ENCODE measurements at regions not wholly inside any gene's neighbourhood (a gene's known extent, or its start where the extent isn't known, plus 50 kb on each side); places are given as distances from the start of the nearest gene placed in this dataset.
A peak's percentile ranks its signal among the peaks of the same experiment; 100 is the strongest.

DNA sequence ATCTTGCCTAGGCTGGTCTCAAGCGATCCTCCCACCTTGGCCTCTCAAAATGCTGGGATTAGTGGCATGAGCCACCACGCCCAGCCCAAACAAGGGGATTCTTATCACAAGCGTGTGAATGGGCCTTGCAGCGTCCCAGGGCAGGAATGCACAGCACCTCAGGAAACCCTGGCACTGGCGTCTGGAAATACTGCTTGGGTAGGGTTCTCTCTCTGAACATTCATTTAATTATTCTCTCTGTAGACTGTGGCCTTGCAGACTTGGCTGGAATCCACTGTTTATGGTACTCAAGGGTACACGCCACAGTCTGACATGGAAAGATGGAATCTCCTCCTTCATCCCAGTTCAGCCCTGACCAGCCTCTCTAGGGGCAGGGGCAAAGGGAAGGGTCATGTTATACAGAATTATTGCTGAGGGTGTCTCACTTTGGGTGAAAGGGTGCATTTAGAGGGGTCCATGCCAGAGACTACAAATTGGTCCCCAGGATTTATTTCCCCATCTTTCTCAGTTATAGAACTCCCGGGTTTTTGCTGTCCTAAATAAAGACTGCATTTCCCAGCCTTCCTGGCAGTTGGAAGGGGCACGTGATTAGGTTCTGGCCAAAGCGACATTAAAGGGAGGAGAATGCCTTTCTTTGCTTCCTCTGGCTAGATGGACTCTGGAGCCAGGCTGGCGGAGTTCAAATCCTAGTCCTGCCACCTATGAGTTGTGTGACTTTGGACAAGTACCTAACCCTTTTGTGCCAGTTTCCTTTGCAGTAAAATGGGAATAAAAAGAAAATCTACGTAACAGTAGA lies 147.2 kb upstream of the HAAO start:
- H3K9me3 Mint-ChIP-seq (ENCODE audit: low read depth): no peaks in the 10 kb centered on the region

DNA sequence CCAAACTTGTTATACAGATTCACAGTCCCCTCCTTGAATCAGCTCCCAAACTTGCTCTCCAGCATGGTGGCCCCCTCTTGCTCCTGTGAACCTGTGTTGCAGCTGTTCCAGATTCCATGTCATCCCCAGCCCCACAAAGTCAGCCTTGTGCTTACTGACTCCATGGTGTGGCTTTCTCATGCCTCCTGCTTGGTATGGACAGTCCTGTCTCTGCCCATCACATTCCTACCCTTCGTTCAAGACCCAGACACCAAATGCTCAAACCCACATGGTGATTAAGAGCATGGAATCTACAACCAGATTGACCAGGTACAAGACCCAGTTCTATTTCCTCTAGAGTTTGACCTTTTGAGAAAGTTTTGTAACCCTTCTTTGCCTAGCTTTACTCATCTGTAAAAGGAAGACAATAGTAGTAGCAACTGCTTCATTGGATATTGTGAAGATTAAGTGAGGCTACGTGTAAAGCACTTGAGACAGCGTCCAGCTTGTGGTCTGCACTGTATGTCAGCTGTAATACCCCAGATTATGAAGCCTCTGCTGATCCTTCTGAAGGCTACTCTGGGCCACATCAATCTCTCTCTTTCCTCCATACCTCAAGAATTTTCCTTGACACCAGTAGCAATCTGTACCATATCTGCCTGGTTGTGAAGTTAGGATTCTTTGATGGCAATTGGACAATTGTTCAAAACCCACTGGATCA lies 146.4 kb upstream of the HAAO start:
- no peak for DNase-seq (ENCODE audit: low spot score)
- no peaks in the 10 kb centered on the region for H3K27me3 Mint-ChIP-seq (ENCODE audit: low read depth)
- no peaks in the 10 kb centered on the region for H3K9me3 Mint-ChIP-seq (ENCODE audit: low read depth)
- H3K27ac Mint-ChIP-seq (ENCODE audit: unreplicated experiment): no peak overlapping the region
- H3K4me3 Mint-ChIP-seq (ENCODE audit: unreplicated experiment): no peak overlapping the region
- peaks cover 27% of the 10 kb centered on the region for H3K4me1 Mint-ChIP-seq (ENCODE audit: low read depth)
- TF ChIP-seq, protein P1, sequence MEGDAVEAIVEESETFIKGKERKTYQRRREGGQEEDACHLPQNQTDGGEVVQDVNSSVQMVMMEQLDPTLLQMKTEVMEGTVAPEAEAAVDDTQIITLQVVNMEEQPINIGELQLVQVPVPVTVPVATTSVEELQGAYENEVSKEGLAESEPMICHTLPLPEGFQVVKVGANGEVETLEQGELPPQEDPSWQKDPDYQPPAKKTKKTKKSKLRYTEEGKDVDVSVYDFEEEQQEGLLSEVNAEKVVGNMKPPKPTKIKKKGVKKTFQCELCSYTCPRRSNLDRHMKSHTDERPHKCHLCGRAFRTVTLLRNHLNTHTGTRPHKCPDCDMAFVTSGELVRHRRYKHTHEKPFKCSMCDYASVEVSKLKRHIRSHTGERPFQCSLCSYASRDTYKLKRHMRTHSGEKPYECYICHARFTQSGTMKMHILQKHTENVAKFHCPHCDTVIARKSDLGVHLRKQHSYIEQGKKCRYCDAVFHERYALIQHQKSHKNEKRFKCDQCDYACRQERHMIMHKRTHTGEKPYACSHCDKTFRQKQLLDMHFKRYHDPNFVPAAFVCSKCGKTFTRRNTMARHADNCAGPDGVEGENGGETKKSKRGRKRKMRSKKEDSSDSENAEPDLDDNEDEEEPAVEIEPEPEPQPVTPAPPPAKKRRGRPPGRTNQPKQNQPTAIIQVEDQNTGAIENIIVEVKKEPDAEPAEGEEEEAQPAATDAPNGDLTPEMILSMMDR (IDR thresholded peaks at IDR 0.05): no peak
- H3K36me3 Mint-ChIP-seq (ENCODE audit: low read depth): no peaks in the 10 kb centered on the region

More for the DNA sequence above, 147.2 kb upstream of the HAAO start:
- no peak overlapping the region for H3K4me3 Mint-ChIP-seq (ENCODE audit: unreplicated experiment)
- DNase-seq (ENCODE audit: low spot score): no peak
- TF ChIP-seq, protein P1 (IDR thresholded peaks at IDR 0.05): no peak
- H3K27me3 Mint-ChIP-seq (ENCODE audit: low read depth): no peaks in the 10 kb centered on the region
- no peaks in the 10 kb centered on the region for H3K36me3 Mint-ChIP-seq (ENCODE audit: low read depth)
- H3K4me1 Mint-ChIP-seq (ENCODE audit: low read depth): peaks cover 25% of the 10 kb centered on the region
- H3K27ac Mint-ChIP-seq (ENCODE audit: unreplicated experiment): peak overlapping the region; percentile 1

DNA sequence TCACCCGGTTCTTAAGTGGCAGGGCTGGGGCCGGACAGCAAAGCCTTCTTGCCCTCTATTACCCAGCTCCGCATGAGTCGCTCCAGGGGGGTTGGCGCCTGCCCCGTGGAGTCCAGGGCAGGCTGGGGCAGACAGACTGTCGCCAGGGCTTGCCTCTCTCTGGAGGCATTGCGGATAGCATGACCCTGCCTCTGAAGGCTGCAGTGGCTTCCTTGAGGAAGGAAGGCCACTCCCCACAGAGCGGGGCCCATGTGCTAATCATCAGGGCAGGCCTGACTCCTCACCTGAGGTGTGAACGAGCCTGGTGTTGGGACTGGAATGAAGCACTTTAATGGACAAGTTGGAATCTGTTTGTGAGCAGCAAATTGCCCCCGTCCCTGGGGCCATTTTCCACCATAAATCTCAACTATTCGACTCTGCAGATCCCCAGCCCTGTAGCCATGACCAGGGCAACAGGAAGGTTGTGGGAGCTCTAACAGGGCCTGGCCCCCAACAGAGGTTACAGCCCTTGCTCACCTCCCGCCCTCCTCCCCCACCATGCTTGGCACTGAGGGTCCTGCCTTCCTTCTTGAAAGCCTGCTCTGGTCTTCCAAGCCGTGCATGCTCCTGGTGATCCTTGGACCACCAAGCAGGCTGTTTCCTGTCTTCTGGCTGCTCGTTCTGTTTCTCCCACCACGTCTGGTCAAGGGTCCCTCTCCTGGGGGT lies 144.9 kb upstream of the HAAO start:
- H3K27ac Mint-ChIP-seq (ENCODE audit: unreplicated experiment): no peak overlapping the region
- no peaks in the 10 kb centered on the region for H3K27me3 Mint-ChIP-seq (ENCODE audit: low read depth)
- H3K4me3 Mint-ChIP-seq (ENCODE audit: unreplicated experiment): no peak overlapping the region
- no peak for DNase-seq (ENCODE audit: low spot score)
- H3K9me3 Mint-ChIP-seq (ENCODE audit: low read depth): no peaks in the 10 kb centered on the region
- TF ChIP-seq, protein P1 (IDR thresholded peaks at IDR 0.05): no peak
- no peaks in the 10 kb centered on the region for H3K36me3 Mint-ChIP-seq (ENCODE audit: low read depth)
- H3K4me1 Mint-ChIP-seq (ENCODE audit: low read depth): peaks cover 38% of the 10 kb centered on the region

DNA sequence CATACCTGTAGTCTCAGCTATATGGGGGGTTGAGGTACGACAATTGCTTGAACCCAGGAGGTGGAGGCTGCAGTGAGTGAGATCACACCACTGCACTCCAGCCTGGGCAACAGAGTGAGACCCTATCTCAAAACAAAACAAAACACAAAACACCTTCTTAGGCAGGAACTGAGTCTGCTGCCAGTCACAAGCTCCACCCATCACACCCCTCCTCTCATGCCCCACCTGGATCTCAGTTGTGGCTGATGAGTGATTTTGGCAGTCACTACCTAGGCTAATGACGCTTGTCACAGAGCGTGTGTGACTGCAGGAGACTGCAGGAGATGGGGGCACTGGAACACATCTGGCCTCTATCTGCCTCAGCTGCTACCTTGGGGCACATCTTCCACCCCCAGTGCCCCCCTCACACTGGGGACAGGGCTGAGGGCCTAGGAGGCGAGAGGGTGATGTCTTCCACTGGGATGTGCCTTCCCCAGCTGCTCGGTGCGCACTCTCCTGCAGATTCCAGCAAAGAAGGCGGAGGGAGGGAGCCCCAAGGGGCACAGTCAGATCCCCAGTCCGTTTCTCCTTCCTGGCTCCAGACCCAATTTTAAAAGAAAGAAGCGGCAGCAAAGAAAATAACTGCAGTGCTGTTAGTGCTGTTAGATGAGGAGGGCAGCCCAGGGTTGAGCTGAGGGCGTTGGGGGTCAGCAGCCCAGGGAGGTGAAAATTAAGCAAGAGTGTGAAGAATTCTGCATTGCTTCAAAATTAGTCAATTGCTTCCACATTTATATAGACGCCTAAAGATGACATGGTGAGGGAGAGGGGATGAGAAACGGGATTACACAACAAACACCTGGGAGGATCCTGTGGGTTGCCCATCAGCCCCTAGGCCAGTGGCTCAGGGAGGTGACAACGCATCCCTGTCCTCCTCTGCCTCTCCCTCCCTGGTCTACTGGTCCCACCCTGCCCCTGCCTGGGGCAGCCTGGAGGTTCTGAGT lies 143.6 kb upstream of the HAAO start:
- H3K4me1 Mint-ChIP-seq (ENCODE audit: low read depth): peaks cover 51% of the 10 kb centered on the region
- no peak for DNase-seq (ENCODE audit: low spot score)
- no peaks in the 10 kb centered on the region for H3K36me3 Mint-ChIP-seq (ENCODE audit: low read depth)
- H3K27ac Mint-ChIP-seq (ENCODE audit: unreplicated experiment): no peak overlapping the region
- TF ChIP-seq, protein P1 (IDR thresholded peaks at IDR 0.05): no peak
- H3K4me3 Mint-ChIP-seq (ENCODE audit: unreplicated experiment): no peak overlapping the region
- no peaks in the 10 kb centered on the region for H3K27me3 Mint-ChIP-seq (ENCODE audit: low read depth)
- H3K9me3 Mint-ChIP-seq (ENCODE audit: low read depth): no peaks in the 10 kb centered on the region
